HG03064 (cell line): ENCODE measurements at regions not wholly inside any gene's neighbourhood (a gene's known extent, or its start where the extent isn't known, plus 50 kb on each side); places are given as distances from the start of the nearest gene placed in this dataset.
"Not testable (repeated sequence)": the region's sequence is repeated elsewhere in the genome, so short reads cannot be mapped to it uniquely, and the experiment has no call there.

Experiments
- ATAC-seq: cut with Tn5 transposase; IDR thresholded peaks from one replicate; pipeline ENCODE4 v1.9.1; 2021; ENCODE audit warnings: low read depth; ENCODE audit not compliant: unreplicated experiment

- no peak for ATAC-seq
Measured at GRCh38 chr6:2611092-2611491, 139.6 kb downstream of the MYLK4 start.

- ATAC-seq, result no peak
Measured at GRCh38 chr6:2608503-2608902, 142.2 kb downstream of the MYLK4 start.

- no peak for ATAC-seq
Measured at GRCh38 chr6:2600363-2600762, 150.4 kb downstream of the MYLK4 start.

- no peak for ATAC-seq
Measured at GRCh38 chr6:2599817-2600216, 150.9 kb downstream of the MYLK4 start.

GRCh38 chr6:2598867-2599266, 151.9 kb downstream of the MYLK4 start:
- no peak for ATAC-seq

- ATAC-seq, result no peak
Measured at GRCh38 chr6:2597991-2598390, 152.7 kb downstream of the MYLK4 start.

- not testable (repeated sequence) for ATAC-seq
Measured at GRCh38 chr6:2597457-2597856, 153.3 kb downstream of the MYLK4 start.

GRCh38 chr6:2596222-2596621, 154.5 kb downstream of the MYLK4 start:
- no peak for ATAC-seq

- ATAC-seq, result no peak
Measured at GRCh38 chr6:2594868-2595267, 155.9 kb downstream of the MYLK4 start.

- ATAC-seq, result no peak
Measured at GRCh38 chr6:2593167-2593566, 157.6 kb downstream of the MYLK4 start.

- no peak for ATAC-seq
Measured at GRCh38 chr6:2589171-2589661, 161.5 kb downstream of the MYLK4 start.

- no peak for ATAC-seq
Measured at GRCh38 chr6:2583459-2583858, 167.3 kb downstream of the MYLK4 start.

- no peak for ATAC-seq
Measured at GRCh38 chr6:2582268-2582667, 168.5 kb downstream of the MYLK4 start.

- ATAC-seq, result no peak
Measured at GRCh38 chr6:2581611-2582010, 169.1 kb downstream of the MYLK4 start.

- ATAC-seq, result no peak
Measured at GRCh38 chr6:2581011-2581410, 169.7 kb downstream of the MYLK4 start.

GRCh38 chr6:2579804-2580570, 170.7 kb downstream of the MYLK4 start:
- no peak for ATAC-seq

GRCh38 chr6:2579241-2579761, 171.4 kb downstream of the MYLK4 start:
- ATAC-seq, result no peak

GRCh38 chr6:2578767-2579166, 172.0 kb downstream of the MYLK4 start:
- ATAC-seq, result no peak

- no peak for ATAC-seq
Measured at GRCh38 chr6:2576499-2576898, 174.2 kb downstream of the MYLK4 start.

- no peak for ATAC-seq
Measured at GRCh38 chr6:2575236-2575635, 175.5 kb downstream of the MYLK4 start.

GRCh38 chr6:2569420-2569819, 181.3 kb downstream of the MYLK4 start:
- ATAC-seq, result not testable (repeated sequence)

GRCh38 chr6:2566048-2566447, 184.7 kb downstream of the MYLK4 start:
- no peak for ATAC-seq
